Chondrocyte (in vitro differentiated cells): ENCODE measurements at regions not wholly inside any gene's neighbourhood (a gene's known extent, or its start where the extent isn't known, plus 50 kb on each side); places are given as distances from the start of the nearest gene placed in this dataset.

ENCODE experiments used
- DNase-seq: peaks from one replicate; pipeline ENCODE4 v3.0.0; 2021; ENCODE audit warnings: mixed read lengths, low spot score
- H3K27ac Mint-ChIP-seq: one replicate; pipeline ENCODE4 v1.8.0; 2021; ENCODE audit warnings: mild to moderate bottlenecking, moderate library complexity, mixed read lengths; ENCODE audit not compliant: unreplicated experiment
- H3K27me3 Mint-ChIP-seq: 2 replicates; pipeline ENCODE4 v1.8.0; 2021; ENCODE audit warnings: low read depth, mixed read lengths
- H3K36me3 Mint-ChIP-seq: 2 replicates; pipeline ENCODE4 v1.8.0; 2021; ENCODE audit warnings: low read depth, mixed read lengths
- H3K4me1 Mint-ChIP-seq: 2 replicates; pipeline ENCODE4 v1.8.0; 2021; ENCODE audit warnings: low read depth, mild to moderate bottlenecking, mixed read lengths
- H3K4me3 Mint-ChIP-seq: one replicate; pipeline ENCODE4 v1.8.0; 2021; ENCODE audit warnings: mild to moderate bottlenecking, moderate library complexity, mixed read lengths; ENCODE audit not compliant: unreplicated experiment
- H3K9me3 Mint-ChIP-seq: 2 replicates; pipeline ENCODE4 v1.8.0; 2021; ENCODE audit warnings: low read depth, mixed read lengths
- TF ChIP-seq, protein P1 (sequence below): fragments of 200-600 bp; sonication (generic); IDR thresholded peaks from 2 replicates; pipeline ENCODE4 v1.5.0; 2021; ENCODE audit warnings: antibody characterized with exemption, mild to moderate bottlenecking, moderate library complexity

DNA sequence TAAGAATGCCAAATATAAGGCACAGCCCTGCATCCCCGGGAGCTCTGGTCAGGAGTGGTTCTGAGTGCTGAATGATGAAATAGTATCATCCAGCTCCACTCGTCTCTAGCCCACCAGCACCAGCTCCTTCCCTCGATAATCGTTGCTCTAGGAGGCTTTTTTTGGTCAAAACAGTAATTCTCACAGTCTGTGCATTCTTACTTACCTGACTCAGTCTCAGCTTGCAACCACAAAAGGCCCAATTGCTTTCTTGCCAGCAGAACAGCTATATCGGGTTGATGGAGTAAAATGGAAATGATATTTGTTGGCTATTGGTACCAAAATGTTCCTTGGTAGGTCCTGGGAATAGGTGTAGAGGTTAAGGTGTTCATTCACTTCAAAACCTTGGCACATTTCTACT is 94.8 kb downstream of the BMP4 start:
- no peaks in the 10 kb centered on the region for H3K27me3 Mint-ChIP-seq
- DNase-seq = no peak
- H3K27ac Mint-ChIP-seq = no peak overlapping the region
- no peaks in the 10 kb centered on the region for H3K9me3 Mint-ChIP-seq
- H3K4me3 Mint-ChIP-seq = no peak overlapping the region
- TF ChIP-seq, protein P1, sequence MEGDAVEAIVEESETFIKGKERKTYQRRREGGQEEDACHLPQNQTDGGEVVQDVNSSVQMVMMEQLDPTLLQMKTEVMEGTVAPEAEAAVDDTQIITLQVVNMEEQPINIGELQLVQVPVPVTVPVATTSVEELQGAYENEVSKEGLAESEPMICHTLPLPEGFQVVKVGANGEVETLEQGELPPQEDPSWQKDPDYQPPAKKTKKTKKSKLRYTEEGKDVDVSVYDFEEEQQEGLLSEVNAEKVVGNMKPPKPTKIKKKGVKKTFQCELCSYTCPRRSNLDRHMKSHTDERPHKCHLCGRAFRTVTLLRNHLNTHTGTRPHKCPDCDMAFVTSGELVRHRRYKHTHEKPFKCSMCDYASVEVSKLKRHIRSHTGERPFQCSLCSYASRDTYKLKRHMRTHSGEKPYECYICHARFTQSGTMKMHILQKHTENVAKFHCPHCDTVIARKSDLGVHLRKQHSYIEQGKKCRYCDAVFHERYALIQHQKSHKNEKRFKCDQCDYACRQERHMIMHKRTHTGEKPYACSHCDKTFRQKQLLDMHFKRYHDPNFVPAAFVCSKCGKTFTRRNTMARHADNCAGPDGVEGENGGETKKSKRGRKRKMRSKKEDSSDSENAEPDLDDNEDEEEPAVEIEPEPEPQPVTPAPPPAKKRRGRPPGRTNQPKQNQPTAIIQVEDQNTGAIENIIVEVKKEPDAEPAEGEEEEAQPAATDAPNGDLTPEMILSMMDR = no peak
- H3K4me1 Mint-ChIP-seq = peaks cover 5% of the 10 kb centered on the region
- H3K36me3 Mint-ChIP-seq = no peaks in the 10 kb centered on the region

GRCh38 chr14:53858345-53858684 is 98.3 kb downstream of the BMP4 start:
- Mint-ChIP-seq H3K4me3 (no peak overlapping the region), H3K9me3 (no peaks in the 10 kb centered on the region), H3K4me1 (no peaks in the 10 kb centered on the region), H3K27ac (no peak overlapping the region), H3K36me3 (no peaks in the 10 kb centered on the region), H3K27me3 (no peaks in the 10 kb centered on the region)
- TF ChIP-seq, protein P1 = no peak
- no peak for DNase-seq

GRCh38 chr14:53857625-53858344 is 98.8 kb downstream of the BMP4 start:
- no peak for DNase-seq
- no peaks in the 10 kb centered on the region for H3K4me1 Mint-ChIP-seq
- H3K27me3 Mint-ChIP-seq = no peaks in the 10 kb centered on the region
- H3K9me3 Mint-ChIP-seq = no peaks in the 10 kb centered on the region
- TF ChIP-seq, protein P1 = no peak
- no peak overlapping the region for H3K27ac Mint-ChIP-seq
- H3K36me3 Mint-ChIP-seq = no peaks in the 10 kb centered on the region
- no peak overlapping the region for H3K4me3 Mint-ChIP-seq

DNA sequence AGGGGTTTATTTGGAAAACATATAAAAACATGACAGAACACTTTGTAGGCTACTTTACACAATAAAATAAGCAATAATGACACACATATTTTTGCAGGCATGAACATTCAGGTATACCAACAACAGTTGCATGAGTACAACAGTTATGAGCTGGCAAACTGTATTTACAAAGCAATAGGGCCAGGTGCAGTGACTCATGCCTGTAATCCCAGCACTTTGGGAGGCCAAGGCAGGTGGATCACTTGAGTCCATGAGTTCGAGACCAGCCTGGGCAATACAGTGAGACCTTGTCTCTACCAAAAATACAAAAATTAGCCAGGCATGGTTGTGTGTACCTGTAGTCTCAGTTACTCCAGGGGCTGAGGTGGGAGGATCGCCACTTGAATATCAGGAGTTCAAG is 101.1 kb downstream of the BMP4 start:
- TF ChIP-seq, protein P1 = no peak
- H3K36me3 Mint-ChIP-seq = no peaks in the 10 kb centered on the region
- no peak overlapping the region for H3K4me3 Mint-ChIP-seq
- H3K27ac Mint-ChIP-seq = no peak overlapping the region
- peaks cover 12% of the 10 kb centered on the region for H3K4me1 Mint-ChIP-seq
- no peak for DNase-seq
- no peaks in the 10 kb centered on the region for H3K9me3 Mint-ChIP-seq
- no peaks in the 10 kb centered on the region for H3K27me3 Mint-ChIP-seq

DNA sequence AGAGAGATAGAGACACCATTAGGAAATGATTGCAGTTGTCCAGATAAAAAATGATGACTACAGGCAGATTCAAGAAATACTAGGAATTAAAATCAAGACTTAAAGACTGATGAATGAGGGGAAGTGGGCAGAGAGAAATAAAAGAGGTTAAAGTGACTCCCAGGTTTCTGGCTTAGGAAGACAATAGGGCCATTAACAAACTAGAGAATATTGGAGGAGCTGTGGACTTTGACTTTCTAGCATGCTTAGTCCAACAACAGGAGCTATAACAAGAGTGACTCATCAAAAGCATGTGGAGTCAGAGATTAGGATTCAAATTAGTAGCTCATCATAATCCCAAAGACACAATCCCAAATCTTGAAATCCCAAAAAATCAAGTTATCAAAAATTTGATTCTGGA is 101.5 kb downstream of the BMP4 start:
- no peak for DNase-seq
- TF ChIP-seq, protein P1 = no peak
- Mint-ChIP-seq H3K27ac (no peak overlapping the region), H3K36me3 (no peaks in the 10 kb centered on the region), H3K4me1 (peaks cover 16% of the 10 kb centered on the region), H3K4me3 (no peak overlapping the region), H3K9me3 (no peaks in the 10 kb centered on the region), H3K27me3 (no peaks in the 10 kb centered on the region)
